MG63 (cell line): ENCODE measurements at regions not wholly inside any gene's neighbourhood (a gene's known extent, or its start where the extent isn't known, plus 50 kb on each side); places are given as distances from the start of the nearest gene placed in this dataset.
"Not testable (repeated sequence)": the region's sequence is repeated elsewhere in the genome, so short reads cannot be mapped to it uniquely, and the experiment has no call there.

Source experiments
- DNase-seq: peaks from one replicate; pipeline ENCODE4 v3.0.0-alpha.2; 2020
- H3K27me3 ChIP-seq: fragments of 250-450 bp; sonication (Bioruptor Pico); 2 replicates; pipeline ENCODE4 v1.5.1; 2020; ENCODE audit warnings: mild to moderate bottlenecking, moderate library complexity
- H3K36me3 ChIP-seq: fragments of 250-450 bp; sonication (Bioruptor Pico); 2 replicates; pipeline ENCODE4 v1.5.1; 2020; ENCODE audit warnings: mild to moderate bottlenecking, moderate library complexity
- H3K4me3 ChIP-seq: fragments of 250-450 bp; sonication (Bioruptor Pico); 2 replicates; pipeline ENCODE4 v1.5.1; 2020; ENCODE audit warnings: mild to moderate bottlenecking, moderate library complexity
- H3K9me3 ChIP-seq: fragments of 250-450 bp; sonication (Bioruptor Pico); 2 replicates; pipeline ENCODE4 v1.5.1; 2020; ENCODE audit warnings: mild to moderate bottlenecking, moderate library complexity

DNA sequence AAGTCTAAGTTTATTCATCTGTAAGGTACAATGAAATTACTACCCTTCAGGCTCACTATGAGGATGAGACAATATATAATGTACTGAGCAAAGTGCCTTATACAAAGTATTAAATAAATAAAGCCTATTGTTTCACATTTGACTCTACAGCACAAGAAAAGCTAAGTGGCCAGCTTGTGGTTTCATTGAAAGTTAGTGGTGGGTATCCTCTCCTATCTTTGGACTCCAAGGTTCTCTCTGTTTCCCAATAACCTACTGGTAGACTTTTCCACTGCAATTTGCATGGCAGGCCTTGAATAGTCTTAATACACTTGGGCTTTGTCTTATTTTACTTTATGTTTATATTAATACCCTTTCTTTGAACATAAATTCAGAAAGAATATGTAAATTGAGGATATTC lies 262.7 kb downstream of the DEPDC1B start:
- no peaks in the 10 kb centered on the region for H3K9me3 ChIP-seq
- no peak for DNase-seq
- H3K4me3 ChIP-seq: no peak overlapping the region
- peaks cover 4% of the 10 kb centered on the region; the same call in 1 of the 2 replicates for H3K27me3 ChIP-seq
- H3K36me3 ChIP-seq: no peaks in the 10 kb centered on the region

DNA sequence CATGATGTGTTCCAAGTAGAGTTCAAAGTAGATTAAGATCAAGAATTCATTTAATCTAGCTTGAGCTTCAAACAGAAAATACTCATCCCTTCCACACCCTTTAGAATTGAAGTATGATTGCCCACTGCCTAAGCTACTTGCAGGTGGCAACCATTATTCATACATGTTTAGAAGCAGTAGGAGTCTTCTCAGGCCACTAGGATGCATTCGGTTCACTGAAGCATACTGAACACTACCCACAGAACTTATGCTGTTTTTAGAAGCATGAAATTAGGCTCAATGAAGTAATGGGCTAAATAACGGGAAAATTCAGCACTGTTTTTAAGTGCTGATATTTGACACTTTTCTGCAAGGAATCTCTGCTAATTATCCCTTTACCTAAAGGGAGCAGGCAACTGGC lies 263.4 kb downstream of the DEPDC1B start:
- Histone ChIP-seq H3K9me3 (no peaks in the 10 kb centered on the region), H3K36me3 (no peaks in the 10 kb centered on the region)

DNA sequence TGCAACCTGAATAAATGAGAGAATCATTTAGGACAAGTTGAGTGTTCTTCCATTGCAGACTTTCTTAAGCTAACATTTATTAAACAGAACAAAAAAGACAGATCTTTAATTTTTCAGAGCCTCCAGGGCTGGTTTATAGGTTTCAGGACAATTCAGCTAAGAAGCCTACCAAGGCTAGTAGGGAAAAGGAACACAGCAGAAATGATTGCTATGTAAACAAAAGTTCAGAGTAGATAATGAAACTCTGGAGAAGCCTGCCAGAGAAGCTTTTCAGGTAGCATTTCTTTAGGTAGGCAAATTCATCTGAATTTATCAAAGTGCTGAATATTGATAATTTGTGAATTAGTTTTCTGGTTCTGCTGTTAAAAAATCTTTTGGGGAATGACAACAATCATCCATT lies 264.2 kb downstream of the DEPDC1B start:
- H3K4me3 ChIP-seq: no peak overlapping the region
- no peak for DNase-seq
- peaks cover 4% of the 10 kb centered on the region; the same call in 1 of the 2 replicates for H3K27me3 ChIP-seq
- H3K9me3 ChIP-seq: no peaks in the 10 kb centered on the region
- H3K36me3 ChIP-seq: no peaks in the 10 kb centered on the region

More for the DNA sequence above, 263.4 kb downstream of the DEPDC1B start:
- peaks cover 4% of the 10 kb centered on the region; the same call in 1 of the 2 replicates for H3K27me3 ChIP-seq
- H3K4me3 ChIP-seq: no peak overlapping the region
- DNase-seq: no peak

DNA sequence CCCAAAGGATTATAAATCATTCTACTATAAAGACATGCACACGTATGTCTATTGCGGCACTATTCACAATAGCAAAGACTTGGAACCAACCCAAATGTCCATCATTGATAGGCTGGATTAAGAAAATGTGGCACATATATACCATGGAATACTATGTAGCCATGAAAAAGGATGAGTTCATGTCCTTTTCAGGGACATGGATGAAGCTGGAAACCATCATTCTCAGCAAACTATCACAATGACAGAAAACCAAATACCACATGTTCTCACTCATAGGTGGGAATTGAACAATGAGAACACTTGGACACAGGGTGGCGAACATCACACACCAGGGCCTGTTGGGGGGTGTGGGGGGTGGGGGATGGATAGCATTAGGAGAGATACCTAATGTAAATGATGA lies 273.8 kb downstream of the DEPDC1B start:
- H3K4me3 ChIP-seq, H3K27me3 ChIP-seq, DNase-seq, H3K36me3 ChIP-seq, H3K9me3 ChIP-seq: not testable (repeated sequence)

DNA sequence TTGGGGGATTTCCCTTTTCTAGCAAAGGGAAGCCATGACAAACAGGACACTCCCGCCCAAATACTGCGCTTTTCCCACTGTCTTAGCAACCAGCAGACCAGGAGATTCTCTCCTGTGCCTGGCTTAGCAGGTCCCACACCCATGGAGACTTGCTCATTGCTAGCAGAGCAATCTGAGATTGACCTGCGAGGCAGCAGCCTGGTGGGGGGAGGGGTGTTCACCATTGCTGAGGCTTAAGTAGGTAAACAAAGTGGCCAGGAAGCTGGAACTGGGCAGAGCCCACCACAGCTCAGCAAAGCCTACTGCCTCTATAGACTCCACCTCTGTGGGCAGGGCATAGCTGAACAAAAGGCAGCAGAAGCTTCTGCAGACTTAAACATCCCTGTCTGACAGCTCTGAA lies 279.2 kb downstream of the DEPDC1B start:
- H3K9me3 ChIP-seq, H3K4me3 ChIP-seq, H3K27me3 ChIP-seq, H3K36me3 ChIP-seq, DNase-seq: not testable (repeated sequence)

DNA sequence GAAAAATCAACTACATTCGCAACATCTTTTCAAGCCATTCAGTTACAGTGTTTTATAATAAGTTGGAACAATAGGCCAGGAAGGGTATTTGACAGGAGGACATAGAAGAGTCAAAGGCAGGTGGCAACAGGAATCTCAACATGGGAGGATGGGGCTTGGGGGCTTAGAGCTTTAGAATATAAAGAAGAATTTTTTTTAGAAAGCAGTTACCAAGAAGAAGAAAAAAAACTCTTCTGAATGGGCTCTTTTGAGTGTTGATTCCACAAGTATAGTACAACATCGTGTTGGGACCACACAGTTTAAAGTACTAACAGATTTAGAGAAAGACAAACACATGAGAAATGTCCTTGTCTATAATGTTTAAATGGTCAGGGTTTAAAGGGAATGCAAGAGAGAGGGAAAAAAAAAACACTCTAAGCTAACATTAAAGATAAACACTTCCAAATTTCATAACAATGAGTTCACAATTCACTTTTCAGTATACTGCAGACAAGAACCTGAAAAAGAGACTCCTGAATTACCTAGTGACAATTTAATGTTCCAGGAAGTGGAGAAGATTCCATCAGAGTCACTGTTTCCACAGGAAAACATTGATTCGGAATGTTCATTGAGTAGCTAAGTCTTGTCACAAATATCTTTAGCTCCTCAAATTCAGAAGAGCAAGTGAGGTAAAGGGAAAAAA lies 282.3 kb downstream of the DEPDC1B start:
- DNase-seq: no peak
- Histone ChIP-seq H3K9me3 (no peaks in the 10 kb centered on the region), H3K4me3 (no peak overlapping the region), H3K27me3 (no peaks in the 10 kb centered on the region), H3K36me3 (no peaks in the 10 kb centered on the region)

DNA sequence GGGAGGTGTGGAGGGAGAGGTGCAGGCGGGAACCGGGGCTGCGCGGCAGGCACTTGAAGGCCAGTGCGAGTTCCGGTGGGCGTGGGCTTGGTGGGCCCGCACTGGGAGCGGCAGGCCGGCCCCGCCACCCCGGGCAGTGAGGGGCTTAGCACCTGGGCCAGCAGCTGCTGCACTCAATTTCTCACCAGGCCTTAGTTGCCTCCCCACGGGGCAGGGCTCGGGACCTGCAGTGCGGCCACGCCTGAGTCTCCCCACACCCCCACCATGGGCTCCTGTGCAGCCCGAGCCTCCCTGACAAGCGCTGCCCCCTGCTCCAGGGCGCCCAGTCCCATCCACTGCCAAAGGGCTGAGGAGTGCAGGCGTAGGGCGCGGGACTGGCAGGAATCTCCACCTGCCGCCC lies 284.5 kb downstream of the DEPDC1B start:
- Histone ChIP-seq H3K27me3 (no peaks in the 10 kb centered on the region), H3K9me3 (no peaks in the 10 kb centered on the region), H3K36me3 (no peaks in the 10 kb centered on the region), H3K4me3 (no peak overlapping the region)
- DNase-seq: no peak

DNA sequence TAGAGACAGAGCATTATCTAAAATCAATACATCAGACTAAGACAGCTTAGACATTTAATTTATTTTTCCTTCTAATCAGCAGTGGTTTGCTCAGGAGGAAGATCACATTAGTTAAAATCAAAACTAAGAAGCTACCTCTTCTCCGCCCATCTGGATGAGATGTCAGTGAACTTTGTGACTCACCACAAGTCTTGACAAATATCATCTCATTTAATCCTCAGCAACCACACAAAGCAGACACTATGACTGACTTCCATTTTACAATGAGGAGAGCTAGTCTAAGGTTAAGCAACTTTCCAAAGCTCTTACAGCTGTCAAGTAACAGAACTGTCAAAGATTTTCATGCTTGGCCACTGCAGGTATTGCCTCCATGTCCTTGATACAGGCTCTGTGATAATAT lies 289.5 kb downstream of the DEPDC1B start:
- no peaks in the 10 kb centered on the region for H3K9me3 ChIP-seq
- H3K4me3 ChIP-seq: no peak overlapping the region
- no peak for DNase-seq
- H3K36me3 ChIP-seq: no peaks in the 10 kb centered on the region
- H3K27me3 ChIP-seq: no peaks in the 10 kb centered on the region

DNA sequence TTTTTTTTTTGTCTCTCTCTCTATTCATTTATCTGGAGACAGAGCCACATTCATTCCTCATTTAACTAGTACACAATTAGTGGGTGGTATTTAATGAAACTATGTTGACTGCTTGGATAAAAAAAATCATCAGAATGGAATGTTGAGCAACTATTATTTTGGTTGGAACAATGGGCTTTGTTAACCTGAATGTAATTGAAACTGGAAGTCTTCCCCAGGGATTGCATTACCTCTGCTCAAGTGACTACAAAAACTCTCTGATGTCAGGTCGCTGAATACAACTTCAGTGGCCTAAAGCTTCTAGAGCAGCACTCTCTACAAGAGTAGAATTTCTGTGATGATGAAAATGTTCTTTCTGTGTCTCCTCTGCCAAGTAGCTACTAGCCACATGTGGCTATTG lies 295.8 kb downstream of the DEPDC1B start:
- Histone ChIP-seq H3K9me3 (no peaks in the 10 kb centered on the region), H3K4me3 (no peak overlapping the region), H3K36me3 (no peaks in the 10 kb centered on the region), H3K27me3 (no peaks in the 10 kb centered on the region)
- DNase-seq: no peak

DNA sequence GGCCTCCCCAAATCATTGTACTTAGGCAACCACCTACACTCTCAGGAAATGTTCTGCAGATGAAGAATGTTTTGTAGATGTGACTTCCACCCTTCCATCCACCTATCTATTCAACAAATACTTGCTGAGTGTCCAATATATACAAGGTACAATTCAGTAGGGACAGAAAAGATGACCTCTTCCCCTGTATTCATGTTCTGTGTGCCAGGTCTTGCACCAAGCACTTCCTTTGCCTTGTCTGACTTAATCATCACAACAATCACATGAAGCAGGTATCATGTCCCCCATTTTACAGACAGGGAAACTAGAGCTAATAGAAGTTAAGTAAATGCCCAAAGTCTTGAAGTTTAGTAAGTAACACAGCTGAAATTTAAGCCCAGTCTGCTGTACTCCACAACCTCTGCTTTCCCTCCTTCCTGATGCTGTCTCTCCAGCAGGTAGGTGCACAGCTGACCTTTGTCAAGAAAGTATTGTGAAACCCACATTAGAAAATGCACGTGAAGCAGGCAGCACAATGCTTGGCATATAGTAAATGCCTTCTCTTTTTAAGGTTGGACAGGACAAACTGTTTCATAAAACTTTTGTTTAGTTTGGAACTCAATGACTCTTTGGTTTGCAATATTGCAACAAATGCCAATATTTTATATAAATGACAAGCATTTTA lies 296.5 kb downstream of the DEPDC1B start:
- no peaks in the 10 kb centered on the region for H3K9me3 ChIP-seq
- H3K27me3 ChIP-seq: no peaks in the 10 kb centered on the region
- no peak for DNase-seq
- no peaks in the 10 kb centered on the region for H3K36me3 ChIP-seq
- H3K4me3 ChIP-seq: no peak overlapping the region

DNA sequence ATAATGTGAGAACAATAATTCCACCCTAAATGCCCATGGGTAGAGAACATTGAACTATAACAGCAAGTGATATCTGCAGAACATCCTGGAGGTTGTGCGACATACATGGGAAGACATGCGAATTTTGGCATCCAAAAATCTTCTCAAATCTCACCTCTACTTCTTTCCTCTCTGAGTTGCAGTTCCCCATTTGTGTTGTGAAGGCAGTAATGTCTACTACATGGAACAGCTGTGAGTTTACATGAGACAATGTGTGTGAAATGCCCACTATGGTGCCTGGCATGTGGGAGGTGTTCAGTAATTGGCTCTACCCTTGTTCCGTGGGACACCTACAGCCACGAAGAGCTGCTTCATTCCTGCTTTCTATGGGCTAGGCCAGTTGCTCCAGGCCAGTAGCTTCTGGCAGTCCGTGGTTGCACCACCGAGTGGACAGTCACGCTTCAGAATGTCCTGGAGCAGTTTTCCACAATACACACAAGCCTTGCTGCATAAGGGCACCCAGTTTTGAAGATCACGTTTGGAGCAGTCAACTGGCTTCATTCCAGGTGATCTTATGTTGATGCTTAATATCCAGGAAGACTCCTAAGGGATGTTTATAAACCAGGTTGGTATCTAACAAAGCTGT lies 297.7 kb downstream of the DEPDC1B start:
- H3K4me3 ChIP-seq: no peak overlapping the region
- H3K27me3 ChIP-seq: no peaks in the 10 kb centered on the region
- no peak for DNase-seq
- H3K36me3 ChIP-seq: no peaks in the 10 kb centered on the region
- H3K9me3 ChIP-seq: no peaks in the 10 kb centered on the region

DNA sequence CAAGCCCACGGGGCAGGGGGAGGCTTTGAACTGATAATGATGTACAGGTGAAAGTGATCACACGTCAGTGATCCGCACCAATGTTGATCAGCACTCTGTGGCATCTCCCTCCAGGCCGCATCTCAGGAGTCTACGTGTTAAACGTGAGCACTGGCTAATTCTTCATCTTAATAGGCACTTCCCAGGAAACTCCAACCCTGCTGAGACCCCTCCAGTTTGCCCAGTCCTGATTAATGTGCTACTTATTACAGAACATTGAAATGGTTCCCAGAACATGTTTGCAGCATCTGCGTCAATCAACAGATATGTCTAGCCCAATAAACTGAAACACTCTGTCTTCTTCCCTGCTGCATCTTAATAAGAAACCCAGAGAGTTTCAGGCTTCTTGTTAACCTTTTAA lies 298.4 kb downstream of the DEPDC1B start:
- no peaks in the 10 kb centered on the region for H3K27me3 ChIP-seq
- H3K36me3 ChIP-seq: no peaks in the 10 kb centered on the region
- H3K4me3 ChIP-seq: no peak overlapping the region
- no peaks in the 10 kb centered on the region for H3K9me3 ChIP-seq
- DNase-seq: no peak

DNA sequence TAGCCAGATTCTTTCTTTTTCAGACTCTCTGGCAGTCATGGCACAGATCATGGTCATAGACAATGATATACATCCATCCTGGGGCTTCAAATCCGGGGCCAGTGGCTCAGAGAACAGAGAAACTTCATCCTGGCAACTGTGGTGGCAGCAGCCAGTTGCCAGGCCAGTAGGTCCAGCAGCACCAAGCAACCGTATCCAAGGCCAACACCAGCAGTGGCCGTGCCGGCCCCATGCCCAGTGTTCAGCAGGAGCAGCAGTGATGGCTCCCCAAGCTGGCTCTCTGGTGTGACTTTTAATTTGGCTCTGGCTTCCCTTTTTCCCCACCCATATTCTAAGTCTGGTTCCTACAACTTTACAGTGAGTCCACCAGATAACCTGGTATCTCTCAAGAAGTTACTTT lies 300.5 kb downstream of the DEPDC1B start:
- Histone ChIP-seq H3K4me3 (no peak overlapping the region), H3K36me3 (no peaks in the 10 kb centered on the region), H3K9me3 (no peaks in the 10 kb centered on the region), H3K27me3 (no peaks in the 10 kb centered on the region)
- DNase-seq: no peak

DNA sequence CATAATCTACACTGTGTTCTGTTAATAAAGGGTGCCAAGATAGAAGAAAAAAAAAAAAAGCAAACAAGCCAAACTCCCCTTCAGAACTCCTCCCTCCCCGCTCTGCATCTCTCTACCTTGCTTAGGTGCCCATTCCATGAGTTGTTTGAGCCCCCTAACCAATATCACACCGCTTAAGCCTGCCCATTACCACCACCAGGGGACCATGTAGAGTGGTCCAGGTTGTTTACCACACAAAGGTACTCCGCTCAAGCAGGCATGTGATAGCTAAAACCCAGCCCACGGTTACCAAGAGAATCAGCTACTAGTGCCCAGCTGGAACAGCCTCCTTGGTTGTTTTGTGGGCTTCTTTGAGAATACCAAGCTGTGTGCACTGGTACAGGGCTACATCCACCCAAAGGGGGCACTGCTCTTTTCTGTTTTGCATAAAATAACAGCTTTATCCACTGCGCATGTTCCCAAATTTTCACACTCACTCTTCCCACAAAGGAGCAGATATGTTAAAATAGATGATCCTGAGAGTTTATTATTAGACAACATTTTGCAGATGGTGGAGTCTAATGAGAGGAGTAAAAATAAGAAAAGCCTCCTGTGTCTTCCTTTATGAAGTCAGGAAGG lies 304.1 kb downstream of the DEPDC1B start:
- Histone ChIP-seq H3K9me3 (no peaks in the 10 kb centered on the region), H3K4me3 (no peak overlapping the region), H3K27me3 (no peaks in the 10 kb centered on the region), H3K36me3 (no peaks in the 10 kb centered on the region)
- DNase-seq: no peak

DNA sequence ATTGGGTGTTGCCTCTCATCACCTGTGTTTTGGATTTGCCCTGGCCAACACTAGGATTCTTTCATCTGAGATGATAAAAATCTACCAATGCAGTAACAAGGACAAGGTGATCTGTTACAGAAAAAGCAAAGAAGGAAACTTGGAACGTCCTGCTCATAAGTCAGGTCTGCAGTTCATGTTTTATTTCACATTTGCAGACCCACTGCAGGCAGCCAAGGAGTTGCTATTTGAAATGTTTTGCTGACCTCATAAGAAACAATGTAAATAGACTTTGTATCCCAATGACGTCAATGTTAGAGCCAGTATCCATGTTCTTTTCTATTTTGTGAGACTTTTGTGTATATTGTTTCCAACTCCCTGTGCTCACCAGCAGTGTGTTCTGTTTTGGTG lies 312.9 kb downstream of the DEPDC1B start:
- Histone ChIP-seq H3K27me3 (no peaks in the 10 kb centered on the region; the same call in 1 of the 2 replicates), H3K9me3 (no peaks in the 10 kb centered on the region), H3K36me3 (no peaks in the 10 kb centered on the region), H3K4me3 (no peak overlapping the region)
- no peak for DNase-seq

DNA sequence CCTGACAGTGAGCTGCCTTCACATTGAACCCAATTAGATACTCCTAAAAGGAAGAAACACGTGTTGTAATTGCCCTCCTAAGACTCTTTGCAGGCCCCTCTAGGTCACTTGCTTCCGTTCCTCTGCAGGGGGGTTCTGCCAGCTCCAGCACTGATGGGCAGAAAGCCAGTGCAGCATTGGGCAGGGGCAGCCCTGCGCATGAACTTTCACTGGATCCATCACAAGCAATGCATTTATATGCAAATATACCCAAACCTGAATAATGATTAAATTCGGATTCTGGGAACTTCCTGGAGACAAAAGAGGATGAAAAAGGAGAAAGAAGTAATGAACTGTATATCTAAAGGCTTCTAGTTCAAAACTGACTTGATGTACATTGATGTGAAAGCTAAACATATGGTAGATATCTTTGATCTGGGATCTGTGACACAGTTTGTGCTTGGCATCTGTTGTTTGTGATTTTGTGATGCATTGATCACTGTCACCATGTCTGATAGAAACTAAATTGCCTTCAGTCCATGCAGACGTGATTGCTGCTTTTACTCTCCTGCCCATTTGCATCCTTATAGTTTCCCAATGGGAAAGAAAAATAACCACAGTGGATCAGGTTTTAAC lies 313.4 kb downstream of the DEPDC1B start:
- DNase-seq: no peak
- H3K9me3 ChIP-seq: no peaks in the 10 kb centered on the region
- H3K36me3 ChIP-seq: no peaks in the 10 kb centered on the region
- no peak overlapping the region for H3K4me3 ChIP-seq
- no peaks in the 10 kb centered on the region; the same call in 1 of the 2 replicates for H3K27me3 ChIP-seq

DNA sequence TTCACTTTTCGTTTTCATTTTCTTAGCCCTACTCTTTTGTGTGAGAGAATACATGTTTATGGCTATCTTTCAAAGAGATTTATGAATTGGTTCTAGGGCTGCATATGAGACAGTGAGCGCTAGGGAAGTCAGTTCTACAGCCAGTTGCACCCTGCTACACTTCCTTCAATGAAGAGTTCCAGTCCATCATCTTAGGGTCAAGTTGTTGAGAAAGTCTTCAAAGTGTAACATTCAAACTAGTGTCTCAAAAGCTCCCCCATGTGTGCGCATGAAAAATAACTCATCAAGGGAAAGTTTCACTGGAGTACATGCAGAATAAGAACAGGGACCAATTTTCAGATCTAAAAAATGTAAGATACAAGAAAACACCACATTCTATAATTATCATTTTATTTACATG lies 317.2 kb downstream of the DEPDC1B start:
- Histone ChIP-seq H3K27me3 (no peaks in the 10 kb centered on the region; the same call in 1 of the 2 replicates), H3K9me3 (no peaks in the 10 kb centered on the region), H3K36me3 (no peaks in the 10 kb centered on the region), H3K4me3 (no peak overlapping the region)
- no peak for DNase-seq
